ENCODE measurements at regions not wholly inside any gene's neighbourhood (a gene's known extent, or its start where the extent isn't known, plus 50 kb on each side); places are given as distances from the start of the nearest gene placed in this dataset.

GRCh38 chr5:145129797-145130196 is 705.3 kb downstream of the PRELID2 start:
- no peak overlapping the region for H3K4me3 ChIP-seq
- H3K9me3 ChIP-seq = no peaks in the 10 kb centered on the region
- ATAC-seq (no peak), DNase-seq (no peak)
- H3K36me3 ChIP-seq (ENCODE audit: low read depth) = no peaks in the 10 kb centered on the region
- H3K4me1 ChIP-seq (ENCODE audit: low read depth) = no peaks in the 10 kb centered on the region
- no peak for TF ChIP-seq CTCF (IDR thresholded peaks at IDR 0.05)
- intact Hi-C loops (cut with DNase I, micrococcal nuclease) = no loop called here

- ATAC-seq (no peak), DNase-seq (no peak)
- no peak for TF ChIP-seq CTCF (IDR thresholded peaks at IDR 0.05)
- no peaks in the 10 kb centered on the region for H3K9me3 ChIP-seq
- no peaks in the 10 kb centered on the region for H3K4me1 ChIP-seq (ENCODE audit: low read depth)
- no peak overlapping the region for H3K4me3 ChIP-seq
- no peaks in the 10 kb centered on the region for H3K36me3 ChIP-seq (ENCODE audit: low read depth)
- intact Hi-C loops (cut with DNase I, micrococcal nuclease) = no loop called here
Measured at GRCh38 chr5:145124806-145125205, 710.3 kb downstream of the PRELID2 start.

GRCh38 chr5:145118611-145119010 is 716.5 kb downstream of the PRELID2 start:
- TF ChIP-seq CTCF (IDR thresholded peaks at IDR 0.05) = no peak
- Histone ChIP-seq H3K36me3 (ENCODE audit: low read depth) (no peaks in the 10 kb centered on the region), H3K9me3 (no peaks in the 10 kb centered on the region), H3K4me3 (no peak overlapping the region), H3K4me1 (ENCODE audit: low read depth) (no peaks in the 10 kb centered on the region)
- ATAC-seq (no peak), DNase-seq (no peak)
- intact Hi-C loops (cut with DNase I, micrococcal nuclease) = no loop called here

- Histone ChIP-seq H3K9me3 (no peaks in the 10 kb centered on the region), H3K4me3 (no peak overlapping the region), H3K4me1 (ENCODE audit: low read depth) (no peaks in the 10 kb centered on the region), H3K36me3 (ENCODE audit: low read depth) (no peaks in the 10 kb centered on the region)
- ATAC-seq = no peak
- TF ChIP-seq CTCF (IDR thresholded peaks at IDR 0.05) = no peak
- DNase-seq = no peak
- intact Hi-C loops (cut with DNase I, micrococcal nuclease) = no loop called here
Measured at GRCh38 chr5:145118127-145118526, 717.0 kb downstream of the PRELID2 start.

- Histone ChIP-seq H3K4me1 (ENCODE audit: low read depth) (no peaks in the 10 kb centered on the region), H3K4me3 (no peak overlapping the region), H3K9me3 (no peaks in the 10 kb centered on the region), H3K36me3 (ENCODE audit: low read depth) (no peaks in the 10 kb centered on the region)
- no peak for ATAC-seq
- DNase-seq = no peak
- intact Hi-C loops (cut with DNase I, micrococcal nuclease) = no loop called here
- no peak for TF ChIP-seq CTCF (IDR thresholded peaks at IDR 0.05)
Measured at GRCh38 chr5:145117285-145117684, 717.9 kb downstream of the PRELID2 start.

- Histone ChIP-seq H3K4me3 (no peak overlapping the region), H3K9me3 (no peaks in the 10 kb centered on the region), H3K4me1 (ENCODE audit: low read depth) (no peaks in the 10 kb centered on the region), H3K36me3 (ENCODE audit: low read depth) (no peaks in the 10 kb centered on the region)
- DNase-seq (no peak), ATAC-seq (no peak)
- TF ChIP-seq CTCF (IDR thresholded peaks at IDR 0.05) = no peak
- intact Hi-C loops (cut with DNase I, micrococcal nuclease) = no loop called here
Measured at GRCh38 chr5:145111420-145111819, 723.7 kb downstream of the PRELID2 start.
